ENCODE measurements at regions not wholly inside any gene's neighbourhood (a gene's known extent, or its start where the extent isn't known, plus 50 kb on each side); places are given as distances from the start of the nearest gene placed in this dataset.

- TF ChIP-seq YY1 (IDR thresholded peaks at IDR 0.05) (no peak), MAX (IDR thresholded peaks at IDR 0.05) (no peak), CTCF (IDR thresholded peaks at IDR 0.05; ENCODE audit: low read depth, low read length, missing input control) (no peak), GABPA (IDR thresholded peaks at IDR 0.05 in 1 of 2, conservative IDR thresholded peaks at IDR 0.05 in 1 of 2) (no peak), FOXA1 (IDR thresholded peaks at IDR 0.05) (no peak), HNF4A (conservative IDR thresholded peaks at IDR 0.05) (no peak), SP1 (IDR thresholded peaks at IDR 0.05) (no peak), NR2F2 (IDR thresholded peaks at IDR 0.05) (no peak), EGR1 (IDR thresholded peaks at IDR 0.05; ENCODE audit: low read depth in 2 of 2) (no peak), ATF3 (IDR thresholded peaks at IDR 0.05) (no peak), FOXA2 (IDR thresholded peaks at IDR 0.05) (no peak), ZBTB33 (IDR thresholded peaks at IDR 0.05) (no peak), RAD21 (IDR thresholded peaks at IDR 0.05) (no peak), JUND (IDR thresholded peaks at IDR 0.05) (no peak)
Measured at GRCh38 chr17:33973491-33973890, 281.6 kb upstream of the CCL2 start.

All from liver (tissue), 3 donors.